A673 (cell line): ENCODE measurements at regions not wholly inside any gene's neighbourhood (a gene's known extent, or its start where the extent isn't known, plus 50 kb on each side); places are given as distances from the start of the nearest gene placed in this dataset.

Experiments
- BruUV-seq: library from RNA; stranded (reverse); fragments of 400-500 nt; replicated peaks from 2 replicates; lab custom pipeline; 2021; lab: Mats Ljungman, UMichigan
- CTCF ChIA-PET: fragments of 300-600 bp; sonication (Branson Sonifier 250); formaldehyde crosslinking; loops from one replicate; lab custom pipeline; 2022; ENCODE audit warnings: antibody characterized with exemption; lab: Charles Lee
- POLR2A ChIA-PET: fragments of 300-600 bp; sonication (Branson Sonifier 250); formaldehyde crosslinking; loops from one replicate; lab custom pipeline; 2022; ENCODE audit warnings: antibody characterized with exemption; ENCODE audit not compliant: low non-redundant PET; lab: Charles Lee
- DNase-seq: peaks from one replicate; pipeline ENCODE4 v3.0.0-alpha.2; 2015; ENCODE audit warnings: low spot score
- H3K27ac ChIP-seq: fragments of 200-600 bp; sonication (generic); 2 replicates; pipeline ENCODE4 v1.5.1; 2016; ENCODE audit warnings: mixed run types, low read depth, mild to moderate bottlenecking, mixed read lengths, antibody characterized with exemption, low read length; ENCODE audit not compliant: poor library complexity, severe bottlenecking
- H3K27me3 ChIP-seq: fragments of 200-600 bp; sonication (generic); replicated peaks from 2 replicates; pipeline ENCODE4 v1.6.1; 2017; ENCODE audit warnings: mixed run types, low read depth, mild to moderate bottlenecking, mixed read lengths, antibody characterized with exemption, low read length; ENCODE audit not compliant: insufficient read depth, poor library complexity
- H3K36me3 ChIP-seq: fragments of 200-600 bp; sonication (generic); 2 replicates; pipeline ENCODE4 v1.6.1; 2016; ENCODE audit warnings: mixed run types, mild to moderate bottlenecking, mixed read lengths, antibody characterized with exemption, low read length; ENCODE audit not compliant: insufficient read depth, poor library complexity, severe bottlenecking
- H3K4me1 ChIP-seq: fragments of 200-600 bp; sonication (generic); 2 replicates; pipeline ENCODE4 v1.6.1; 2017; ENCODE audit warnings: mixed run types, mild to moderate bottlenecking, mixed read lengths, antibody characterized with exemption, low read length; ENCODE audit not compliant: insufficient read depth, poor library complexity, severe bottlenecking
- H3K4me3 ChIP-seq: fragments of 200-600 bp; sonication (generic); 2 replicates; pipeline ENCODE4 v1.5.1; 2016; ENCODE audit warnings: low read depth, mixed run types, mild to moderate bottlenecking, mixed read lengths, low read length; ENCODE audit not compliant: poor library complexity, severe bottlenecking
- H3K9me3 ChIP-seq: fragments of 200-600 bp; sonication (generic); 2 replicates; pipeline ENCODE4 v1.6.1; 2016; ENCODE audit warnings: mixed run types, low read depth, mild to moderate bottlenecking, mixed read lengths, antibody characterized with exemption, low read length; ENCODE audit not compliant: poor library complexity, severe bottlenecking
- EZH2 ChIP-seq: fragments of 200-600 bp; sonication (generic); IDR thresholded peaks from 2 replicates; pipeline ENCODE4 v1.6.1; 2017; ENCODE audit warnings: borderline replicate concordance, low read depth, mild to moderate bottlenecking, mixed read lengths, antibody characterized with exemption, low read length; ENCODE audit not compliant: poor library complexity, severe bottlenecking
- intact Hi-C: fragments of 100-400 bp; cut with micrococcal nuclease; formaldehyde crosslinking; loops from one replicate; pipeline ENCODE4 v1.10.0; 2022; ENCODE audit not compliant: unreplicated experiment
- TF ChIP-seq, protein P1 (sequence below): fragments of 300-800, 200-600 bp; sonication (generic); conservative IDR thresholded peaks from 2 replicates; pipeline ENCODE4 v1.5.1; 2017; ENCODE audit warnings: low read depth, mild to moderate bottlenecking, antibody characterized with exemption, low read length, moderate library complexity, mixed read lengths

DNA sequence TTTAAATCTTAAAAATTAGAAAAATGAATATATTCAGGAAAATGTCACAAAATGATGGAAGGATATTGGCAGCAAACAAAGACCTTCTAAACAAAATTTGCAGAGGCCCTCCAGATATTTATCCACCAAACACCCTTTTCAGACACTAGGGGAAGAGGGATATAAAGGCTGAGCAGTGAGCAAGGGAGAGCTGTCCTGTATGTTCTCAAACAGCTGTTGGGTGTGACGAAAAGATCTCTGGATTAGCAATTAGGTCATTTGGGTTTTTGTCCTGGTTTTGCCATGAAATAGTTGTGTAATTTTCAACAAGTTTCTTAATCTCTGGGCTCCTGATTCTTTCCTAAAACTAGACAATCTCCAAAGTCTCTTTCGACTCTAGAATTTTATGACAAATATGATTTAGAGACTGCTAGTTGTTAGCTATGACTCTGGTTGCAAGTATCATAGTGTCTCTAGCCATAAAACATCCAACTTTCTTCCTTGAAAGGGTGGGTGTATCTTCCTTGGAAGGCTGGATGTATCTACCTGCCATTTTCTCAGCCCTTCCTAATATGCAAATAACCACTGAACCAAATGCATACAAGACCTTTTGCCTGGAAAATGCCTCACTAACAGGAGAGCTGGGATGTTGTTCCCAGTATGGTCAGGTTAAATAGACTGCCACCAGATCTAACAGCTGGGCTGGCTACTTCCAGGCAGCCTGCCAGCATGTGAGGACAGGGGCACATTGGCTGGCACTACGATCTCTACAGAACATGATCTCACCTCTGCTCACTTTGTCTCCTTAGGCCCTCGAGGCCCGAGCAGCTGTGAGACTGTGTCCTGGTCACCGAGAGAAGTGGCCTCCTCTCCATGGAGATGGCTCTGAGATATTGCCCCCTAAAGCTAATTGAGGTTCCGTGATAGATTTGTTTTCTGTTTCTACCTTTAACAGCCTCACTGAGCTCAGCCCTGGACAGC is 225.5 kb upstream of the JADE1 start:
- no TSS peak for BruUV-seq
- H3K36me3 ChIP-seq = no peaks in the 10 kb centered on the region
- H3K27me3 ChIP-seq = no peaks in the 10 kb centered on the region
- H3K9me3 ChIP-seq = no peaks in the 10 kb centered on the region
- TF ChIP-seq, protein P1, sequence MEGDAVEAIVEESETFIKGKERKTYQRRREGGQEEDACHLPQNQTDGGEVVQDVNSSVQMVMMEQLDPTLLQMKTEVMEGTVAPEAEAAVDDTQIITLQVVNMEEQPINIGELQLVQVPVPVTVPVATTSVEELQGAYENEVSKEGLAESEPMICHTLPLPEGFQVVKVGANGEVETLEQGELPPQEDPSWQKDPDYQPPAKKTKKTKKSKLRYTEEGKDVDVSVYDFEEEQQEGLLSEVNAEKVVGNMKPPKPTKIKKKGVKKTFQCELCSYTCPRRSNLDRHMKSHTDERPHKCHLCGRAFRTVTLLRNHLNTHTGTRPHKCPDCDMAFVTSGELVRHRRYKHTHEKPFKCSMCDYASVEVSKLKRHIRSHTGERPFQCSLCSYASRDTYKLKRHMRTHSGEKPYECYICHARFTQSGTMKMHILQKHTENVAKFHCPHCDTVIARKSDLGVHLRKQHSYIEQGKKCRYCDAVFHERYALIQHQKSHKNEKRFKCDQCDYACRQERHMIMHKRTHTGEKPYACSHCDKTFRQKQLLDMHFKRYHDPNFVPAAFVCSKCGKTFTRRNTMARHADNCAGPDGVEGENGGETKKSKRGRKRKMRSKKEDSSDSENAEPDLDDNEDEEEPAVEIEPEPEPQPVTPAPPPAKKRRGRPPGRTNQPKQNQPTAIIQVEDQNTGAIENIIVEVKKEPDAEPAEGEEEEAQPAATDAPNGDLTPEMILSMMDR = no peak
- TF ChIP-seq EZH2 = no peak
- no peak overlapping the region for H3K27ac ChIP-seq
- H3K4me3 ChIP-seq = no peak overlapping the region
- CTCF ChIA-PET = interaction anchor here (0.6 kb wide), 1 partner anchor 177 kb away, joined by 4 read pairs; no protein-coding TSS in a partner anchor
- intact Hi-C loops = no loop called here
- POLR2A ChIA-PET = no interaction called here
- no peaks in the 10 kb centered on the region for H3K4me1 ChIP-seq
- DNase-seq = no peak

DNA sequence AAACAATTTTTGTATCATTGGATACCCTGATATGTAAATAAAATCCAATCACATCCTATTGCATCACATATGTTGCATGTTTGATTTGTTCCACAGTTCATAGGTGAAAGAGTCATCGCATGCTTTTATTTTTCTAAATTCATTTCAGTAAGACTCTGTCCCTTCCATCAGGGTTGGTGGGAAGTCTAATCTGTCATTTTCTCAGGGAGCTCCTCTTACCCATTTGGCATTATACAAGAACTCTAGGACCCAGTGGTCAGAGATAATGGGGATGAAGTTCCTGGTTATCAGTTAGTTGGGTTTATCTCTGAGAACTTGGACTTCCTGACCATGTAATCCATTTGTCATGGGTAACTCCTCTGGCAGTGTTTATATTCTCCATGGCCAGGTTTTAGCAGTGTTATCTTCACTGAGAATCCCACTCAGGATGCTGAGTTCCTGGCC is 227.1 kb upstream of the JADE1 start:
- intact Hi-C loops = no loop called here
- no peaks in the 10 kb centered on the region for H3K27me3 ChIP-seq
- TF ChIP-seq, protein P1 = no peak
- ChIA-PET POLR2A (no interaction called here), CTCF (no interaction called here)
- H3K4me3 ChIP-seq = no peak overlapping the region
- no peaks in the 10 kb centered on the region for H3K4me1 ChIP-seq
- no peaks in the 10 kb centered on the region for H3K36me3 ChIP-seq
- no peak overlapping the region for H3K27ac ChIP-seq
- no TSS peak for BruUV-seq
- no peak for DNase-seq
- no peaks in the 10 kb centered on the region for H3K9me3 ChIP-seq

DNA sequence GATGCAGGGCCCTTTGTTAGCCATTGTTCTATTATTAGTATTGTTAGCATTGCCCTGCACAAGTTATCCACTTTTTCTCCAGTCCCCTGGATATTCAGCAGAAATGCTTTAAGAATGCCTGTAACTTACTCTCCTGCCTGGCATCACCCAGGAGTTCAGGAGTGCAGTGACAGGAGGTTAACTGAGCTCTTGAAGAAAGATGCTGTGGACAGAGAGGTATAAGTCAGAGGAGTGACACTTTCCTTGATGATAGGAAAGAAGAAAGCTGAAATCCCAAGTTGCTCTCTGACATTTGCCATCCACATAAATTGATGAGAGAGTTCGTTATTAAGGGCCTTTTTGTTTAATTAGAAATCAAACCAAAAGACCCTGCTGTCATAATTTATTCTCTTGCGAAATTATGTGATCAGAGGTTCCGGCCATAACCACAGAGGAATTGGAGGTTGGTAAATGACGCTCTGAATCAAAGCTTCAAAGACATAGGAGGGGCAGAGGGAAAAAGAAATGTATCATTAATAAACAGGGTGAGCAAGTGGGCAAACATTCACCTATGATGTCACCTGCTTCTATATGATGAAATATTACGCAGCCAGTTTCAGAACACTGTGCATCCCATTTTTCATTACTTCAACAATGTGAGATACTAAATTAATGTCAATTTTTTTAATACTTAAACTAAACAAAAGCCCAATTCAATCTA is 230.2 kb upstream of the JADE1 start:
- DNase-seq = no peak
- BruUV-seq = no TSS peak
- intact Hi-C loops = no loop called here
- H3K9me3 ChIP-seq = no peaks in the 10 kb centered on the region
- H3K27ac ChIP-seq = no peak overlapping the region
- TF ChIP-seq, protein P1 = no peak
- TF ChIP-seq EZH2 = no peak
- H3K4me3 ChIP-seq = no peak overlapping the region
- POLR2A ChIA-PET = no interaction called here
- no peaks in the 10 kb centered on the region for H3K27me3 ChIP-seq
- CTCF ChIA-PET = no interaction called here
- no peaks in the 10 kb centered on the region for H3K36me3 ChIP-seq
- H3K4me1 ChIP-seq = no peaks in the 10 kb centered on the region
